ENCODE measurements at regions not wholly inside any gene's neighbourhood (a gene's known extent, or its start where the extent isn't known, plus 50 kb on each side); places are given as distances from the start of the nearest gene placed in this dataset.

- TF ChIP-seq ZFX (IDR thresholded peaks at IDR 0.05) (no peak), CTCF (conservative IDR thresholded peaks at IDR 0.05) (no peak)
These were observed 262.6 kb downstream of the C3orf38 start for GRCh38 chr3:88412346-88412745.

Data from C4-2B (cell line).